ENCODE measurements at regions not wholly inside any gene's neighbourhood (a gene's known extent, or its start where the extent isn't known, plus 50 kb on each side); places are given as distances from the start of the nearest gene placed in this dataset.

DNA sequence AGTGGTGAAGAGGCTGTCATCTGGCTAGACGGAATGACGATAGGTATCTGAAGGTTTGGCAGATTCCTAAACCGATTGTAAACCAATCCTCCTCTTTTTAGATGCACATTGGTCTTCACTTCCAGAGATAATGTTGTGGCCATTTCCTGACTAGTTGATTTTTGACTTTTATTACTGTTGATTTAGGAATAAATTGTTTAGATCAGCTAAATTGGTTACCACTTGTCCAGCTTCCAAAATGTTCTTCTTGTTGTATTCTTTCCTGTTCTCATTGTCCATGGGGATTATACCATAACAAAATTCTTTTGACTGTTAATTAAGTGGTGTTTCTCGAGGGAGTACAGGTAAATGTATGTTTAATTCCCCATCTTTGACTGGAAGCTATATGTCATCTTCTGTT lies 119.7 kb downstream of the MACROH2A1 start:
- TF ChIP-seq, protein P1, sequence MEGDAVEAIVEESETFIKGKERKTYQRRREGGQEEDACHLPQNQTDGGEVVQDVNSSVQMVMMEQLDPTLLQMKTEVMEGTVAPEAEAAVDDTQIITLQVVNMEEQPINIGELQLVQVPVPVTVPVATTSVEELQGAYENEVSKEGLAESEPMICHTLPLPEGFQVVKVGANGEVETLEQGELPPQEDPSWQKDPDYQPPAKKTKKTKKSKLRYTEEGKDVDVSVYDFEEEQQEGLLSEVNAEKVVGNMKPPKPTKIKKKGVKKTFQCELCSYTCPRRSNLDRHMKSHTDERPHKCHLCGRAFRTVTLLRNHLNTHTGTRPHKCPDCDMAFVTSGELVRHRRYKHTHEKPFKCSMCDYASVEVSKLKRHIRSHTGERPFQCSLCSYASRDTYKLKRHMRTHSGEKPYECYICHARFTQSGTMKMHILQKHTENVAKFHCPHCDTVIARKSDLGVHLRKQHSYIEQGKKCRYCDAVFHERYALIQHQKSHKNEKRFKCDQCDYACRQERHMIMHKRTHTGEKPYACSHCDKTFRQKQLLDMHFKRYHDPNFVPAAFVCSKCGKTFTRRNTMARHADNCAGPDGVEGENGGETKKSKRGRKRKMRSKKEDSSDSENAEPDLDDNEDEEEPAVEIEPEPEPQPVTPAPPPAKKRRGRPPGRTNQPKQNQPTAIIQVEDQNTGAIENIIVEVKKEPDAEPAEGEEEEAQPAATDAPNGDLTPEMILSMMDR (IDR thresholded peaks at IDR 0.05; ENCODE audit: borderline replicate concordance, control extremely low read depth, extremely low read depth, insufficient read depth, missing control alignments): no peak
- DNase-seq (ENCODE audit: low spot score): no peak
- in situ Hi-C loops (cut with MboI; ENCODE audit: low sequenced_read_pairs, unreplicated experiment): no loop called here

DNA sequence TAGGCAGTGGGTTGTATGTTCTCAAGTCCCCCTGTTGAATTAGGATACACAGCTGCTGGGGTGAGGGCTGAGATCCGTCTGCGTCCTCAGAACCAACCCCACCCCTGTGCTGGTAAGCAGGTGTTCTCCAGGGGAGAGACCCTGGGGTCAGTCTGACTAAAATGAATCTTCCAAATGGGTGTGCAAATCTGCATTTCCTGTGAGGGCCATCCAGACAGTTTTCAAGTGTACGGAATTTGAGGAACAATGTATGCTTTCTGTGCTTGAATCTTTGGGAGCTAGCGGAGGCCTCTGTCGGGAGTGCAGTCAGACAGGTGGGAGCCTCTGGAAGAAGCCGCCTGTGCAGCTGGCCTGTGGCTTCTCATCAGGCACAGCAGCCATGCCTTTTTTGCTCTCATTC lies 122.9 kb downstream of the MACROH2A1 start:
- TF ChIP-seq, protein P1 (IDR thresholded peaks at IDR 0.05; ENCODE audit: borderline replicate concordance, control extremely low read depth, extremely low read depth, insufficient read depth, missing control alignments): no peak
- no peak for DNase-seq (ENCODE audit: low spot score)
- in situ Hi-C loops (cut with MboI; ENCODE audit: low sequenced_read_pairs, unreplicated experiment): no loop called here

DNA sequence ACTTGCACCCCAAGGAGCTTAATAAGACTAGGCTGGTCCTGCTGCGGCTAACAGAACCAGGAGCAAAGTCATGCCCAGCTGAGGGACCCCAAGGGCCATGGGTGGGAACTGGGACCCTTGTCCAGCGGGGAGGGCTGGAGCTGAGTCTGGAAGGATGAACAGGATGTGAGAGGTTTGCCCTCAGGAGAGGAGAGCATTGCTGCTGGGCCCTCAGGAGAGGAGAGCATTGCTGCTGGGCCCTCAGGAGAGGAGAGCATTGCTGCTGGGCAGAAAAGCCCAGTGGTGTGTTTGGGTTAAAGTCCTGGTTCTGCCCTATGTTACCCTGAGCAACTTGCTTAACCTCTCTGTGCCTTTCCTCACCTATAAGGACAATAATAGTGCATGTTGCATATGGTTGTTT lies 125.8 kb downstream of the MACROH2A1 start:
- in situ Hi-C loops (cut with MboI; ENCODE audit: low sequenced_read_pairs, unreplicated experiment): no loop called here
- TF ChIP-seq, protein P1 (IDR thresholded peaks at IDR 0.05; ENCODE audit: borderline replicate concordance, control extremely low read depth, extremely low read depth, insufficient read depth, missing control alignments): no peak
- no peak for DNase-seq (ENCODE audit: low spot score)

DNA sequence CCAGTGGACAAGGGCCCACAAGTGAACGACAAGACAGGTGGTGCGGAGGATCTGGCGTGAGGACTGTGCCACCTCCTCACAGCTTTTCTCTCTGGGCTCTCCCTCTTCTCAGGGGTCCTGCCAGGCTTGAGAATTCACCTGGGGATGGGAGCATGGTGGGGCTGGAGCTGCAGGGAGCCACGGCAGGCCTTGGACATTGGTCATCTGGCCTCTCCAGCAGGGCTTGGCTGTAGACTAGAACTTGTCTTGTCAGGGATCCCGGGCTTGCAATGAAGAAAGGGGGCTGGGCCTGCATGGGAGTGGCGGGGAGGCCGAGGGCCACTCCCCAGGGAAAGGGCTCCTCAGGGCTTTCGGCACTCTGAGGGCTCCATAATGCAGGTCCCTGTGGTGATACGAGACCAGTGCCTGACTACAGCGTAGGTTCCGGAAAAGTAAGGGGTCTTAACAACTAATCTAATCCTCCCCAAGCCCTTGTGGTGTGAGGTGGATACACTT lies 126.7 kb downstream of the MACROH2A1 start:
- in situ Hi-C loops (cut with MboI; ENCODE audit: low sequenced_read_pairs, unreplicated experiment): no loop called here
- no peak for DNase-seq (ENCODE audit: low spot score)
- TF ChIP-seq, protein P1 (IDR thresholded peaks at IDR 0.05; ENCODE audit: borderline replicate concordance, control extremely low read depth, extremely low read depth, insufficient read depth, missing control alignments): no peak

DNA sequence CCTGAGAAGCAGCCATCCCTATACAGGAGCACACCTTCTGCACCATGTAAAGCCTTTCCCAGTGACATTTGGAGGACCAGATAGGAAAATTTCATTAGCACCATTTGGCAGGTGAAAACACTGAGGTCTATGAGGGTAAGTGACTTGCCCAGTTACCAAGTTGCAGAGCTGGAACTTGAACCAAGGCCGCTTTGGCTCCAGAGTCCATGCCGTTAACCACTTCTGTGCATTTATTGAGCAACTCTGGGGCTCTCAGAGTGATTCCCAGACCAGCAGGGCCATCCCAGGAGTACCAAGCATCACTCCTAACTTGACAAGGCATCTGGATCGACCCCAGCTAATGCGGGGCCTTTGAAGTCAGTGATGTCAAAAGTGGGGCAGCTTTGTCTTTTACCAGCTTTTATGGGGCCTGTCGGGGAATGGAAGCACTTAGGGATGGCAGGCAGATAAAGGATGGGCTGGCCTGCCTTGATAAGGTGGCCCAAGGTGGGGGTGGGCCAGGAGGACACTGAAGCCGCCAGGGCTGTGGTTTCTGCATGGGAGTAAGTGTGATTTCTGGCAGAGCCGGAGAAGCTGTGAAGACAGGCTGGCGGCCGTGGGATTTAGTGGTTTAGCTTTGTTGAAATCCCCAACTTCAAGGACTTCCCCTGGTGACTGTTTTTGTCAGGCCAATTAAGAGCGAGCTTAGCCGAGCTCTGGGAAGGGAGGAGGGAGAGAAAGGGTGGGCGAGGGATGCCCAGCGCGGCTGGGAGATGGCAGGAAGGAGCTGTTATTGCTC lies 127.3 kb downstream of the MACROH2A1 start:
- TF ChIP-seq, protein P1 (IDR thresholded peaks at IDR 0.05; ENCODE audit: borderline replicate concordance, control extremely low read depth, extremely low read depth, insufficient read depth, missing control alignments): no peak
- in situ Hi-C loops (cut with MboI; ENCODE audit: low sequenced_read_pairs, unreplicated experiment): no loop called here
- no peak for DNase-seq (ENCODE audit: low spot score)

DNA sequence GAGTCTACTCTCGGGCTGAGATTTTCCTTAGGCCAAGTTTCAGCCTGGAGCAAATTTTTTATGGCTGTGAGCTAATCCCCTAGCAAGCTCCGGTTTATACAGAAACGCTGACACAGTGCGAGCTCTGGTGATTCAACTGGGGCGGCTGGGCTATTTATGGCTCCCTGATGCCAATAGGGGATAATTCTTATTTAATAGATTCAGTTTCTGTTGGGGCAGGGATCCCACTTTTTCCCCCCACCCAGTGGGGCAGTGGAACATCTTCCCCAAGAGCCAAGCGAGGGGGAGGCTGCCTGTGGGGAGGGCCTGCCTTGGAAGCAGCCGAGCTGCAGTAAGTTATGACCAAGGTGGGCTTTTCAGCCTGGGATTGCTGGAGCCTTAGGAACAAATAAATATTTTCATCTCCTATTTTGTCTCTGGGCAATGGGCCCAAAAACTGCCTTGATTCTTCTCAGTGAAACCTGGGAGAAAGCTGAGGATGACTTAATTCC lies 129.1 kb downstream of the MACROH2A1 start:
- DNase-seq (ENCODE audit: low spot score): no peak
- in situ Hi-C loops (cut with MboI; ENCODE audit: low sequenced_read_pairs, unreplicated experiment): no loop called here

More for the DNA sequence above, 129.1 kb downstream of the MACROH2A1 start:
- TF ChIP-seq, protein P1 (IDR thresholded peaks at IDR 0.05; ENCODE audit: borderline replicate concordance, control extremely low read depth, extremely low read depth, insufficient read depth, missing control alignments): no peak
